ENCODE measurements at regions not wholly inside any gene's neighbourhood (a gene's known extent, or its start where the extent isn't known, plus 50 kb on each side); places are given as distances from the start of the nearest gene placed in this dataset.

- Histone ChIP-seq H3K4me1 (ENCODE audit: control insufficient read depth in 2 of 2, insufficient read depth in 1 of 2, low read depth in 1 of 2, low read length in 2 of 2) (peaks cover 10 to 11% of the 10 kb centered on the region in 2 donors), H3K9ac (ENCODE audit: low read depth, low read length, poor library complexity) (no peak overlapping the region), H2BK12ac (ENCODE audit: low read length) (no peak overlapping the region), H2BK5ac (ENCODE audit: low read length) (no peak overlapping the region), H3K18ac (ENCODE audit: low read length) (no peak overlapping the region), H3K27me3 (ENCODE audit: control insufficient read depth in 3 of 3, insufficient read depth in 3 of 3, low read depth in 1 of 3, low read length in 3 of 3) (no peaks in the 10 kb centered on the region), H2BK120ac (ENCODE audit: low read depth, low read length) (no peak overlapping the region), H2AK5ac (ENCODE audit: low read depth, low read length) (no peak overlapping the region), H3K4me2 (ENCODE audit: insufficient read depth, low read length, poor library complexity, severe bottlenecking) (no peak overlapping the region), H3K14ac (ENCODE audit: low read length) (no peak overlapping the region), H3K9me3 (replicated peaks in 1 of 2; ENCODE audit: control insufficient read depth in 2 of 2, insufficient read depth in 1 of 2, low read depth in 1 of 2, low read length in 2 of 2) (no peaks in the 10 kb centered on the region), H4K8ac (ENCODE audit: low read depth, low read length) (no peak overlapping the region), H3K4ac (ENCODE audit: low read length) (no peak overlapping the region), H2AFZ (ENCODE audit: low read length) (no peak overlapping the region), H4K91ac (ENCODE audit: low read depth, low read length, poor library complexity) (no peak overlapping the region), H3K36me3 (replicated peaks in 1 of 2; ENCODE audit: control insufficient read depth in 2 of 2, insufficient read depth in 2 of 2, low read length in 2 of 2) (no peaks in the 10 kb centered on the region), H3K27ac (replicated peaks; ENCODE audit: low read length) (peak overlapping the region; percentile 87), H3K23ac (ENCODE audit: low read depth, low read length, poor library complexity) (no peak overlapping the region), H2BK15ac (ENCODE audit: low read length) (no peak overlapping the region), H3K4me3 (ENCODE audit: low read length in 2 of 2) (no peak overlapping the region), H3K79me1 (ENCODE audit: low read depth, low read length) (no peaks in the 10 kb centered on the region)
- DNase-seq (ENCODE audit: low spot score), result peak; percentile 72
- WGBS, 2 donors (ENCODE audit: extremely low coverage in 2 of 2, insufficient read length in 2 of 2, insufficient replicate concordance in 1 of 2), result no CpG with 5 or more reads among the region's 7 CpGs
Observed at GRCh38 chr15:24858737-24859601, 95.8 kb upstream of the SNRPN start.

DNA sequence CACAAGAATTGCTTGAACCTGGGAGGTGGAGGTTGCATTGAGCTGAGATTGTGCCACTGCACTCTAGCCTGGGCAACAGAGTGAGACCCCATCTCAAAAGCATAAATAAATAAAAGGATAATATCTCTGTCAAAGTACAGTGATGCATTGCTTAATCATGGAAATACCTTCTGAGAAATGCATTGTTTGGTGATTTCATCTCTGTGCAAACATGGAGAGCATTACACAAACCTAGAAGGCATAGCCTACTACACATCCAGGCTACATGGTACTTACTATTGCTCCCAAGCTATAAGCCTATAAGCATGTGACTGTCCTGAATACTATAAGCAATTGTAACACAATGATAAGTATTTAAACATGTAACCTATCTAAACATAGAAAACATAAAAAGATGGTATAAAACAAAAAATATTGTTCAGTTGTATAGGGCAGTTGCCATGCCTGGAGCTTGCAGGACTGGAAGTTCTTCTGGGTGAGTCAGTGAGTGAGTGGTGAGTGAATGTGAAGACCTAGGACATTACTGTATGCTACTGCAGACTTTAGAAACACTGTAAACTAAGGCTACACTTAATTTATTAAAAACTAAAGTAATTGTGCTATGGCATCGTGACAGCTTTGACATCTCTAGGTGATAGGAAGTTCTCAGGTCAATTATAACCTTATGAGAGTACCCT is 93.6 kb upstream of the SNRPN start:
- Histone ChIP-seq H3K36me3 (replicated peaks in 1 of 2; ENCODE audit: control insufficient read depth in 2 of 2, insufficient read depth in 2 of 2, low read length in 2 of 2) (no peaks in the 10 kb centered on the region), H3K23ac (ENCODE audit: low read depth, low read length, poor library complexity) (no peak overlapping the region), H2BK120ac (ENCODE audit: low read depth, low read length) (no peak overlapping the region), H3K9me3 (replicated peaks in 1 of 2; ENCODE audit: control insufficient read depth in 2 of 2, insufficient read depth in 1 of 2, low read depth in 1 of 2, low read length in 2 of 2) (no peaks in the 10 kb centered on the region), H4K91ac (ENCODE audit: low read depth, low read length, poor library complexity) (no peak overlapping the region), H3K18ac (ENCODE audit: low read length) (no peak overlapping the region), H3K27me3 (ENCODE audit: control insufficient read depth in 3 of 3, insufficient read depth in 3 of 3, low read depth in 1 of 3, low read length in 3 of 3) (no peaks in the 10 kb centered on the region), H2AFZ (ENCODE audit: low read length) (no peak overlapping the region), H2AK5ac (ENCODE audit: low read depth, low read length) (no peak overlapping the region), H2BK15ac (ENCODE audit: low read length) (no peak overlapping the region), H3K9ac (ENCODE audit: low read depth, low read length, poor library complexity) (no peak overlapping the region), H3K4me1 (ENCODE audit: control insufficient read depth in 2 of 2, insufficient read depth in 1 of 2, low read depth in 1 of 2, low read length in 2 of 2) (peaks cover 10 to 11% of the 10 kb centered on the region in 2 donors), H3K79me1 (ENCODE audit: low read depth, low read length) (peaks cover 3% of the 10 kb centered on the region), H2BK5ac (ENCODE audit: low read length) (no peak overlapping the region), H3K14ac (ENCODE audit: low read length) (no peak overlapping the region), H3K4ac (ENCODE audit: low read length) (no peak overlapping the region), H3K4me2 (ENCODE audit: insufficient read depth, low read length, poor library complexity, severe bottlenecking) (no peak overlapping the region), H2BK12ac (ENCODE audit: low read length) (no peak overlapping the region), H4K8ac (ENCODE audit: low read depth, low read length) (no peak overlapping the region), H3K4me3 (ENCODE audit: low read length in 2 of 2) (no peak overlapping the region), H3K27ac (replicated peaks; ENCODE audit: low read length) (no peak overlapping the region)
- WGBS, 2 donors (ENCODE audit: extremely low coverage in 2 of 2, insufficient read length in 2 of 2, insufficient replicate concordance in 1 of 2), result no CpG with 5 or more reads among the region's 1 CpG
- no peak for DNase-seq (ENCODE audit: low spot score)

- WGBS, 2 donors (ENCODE audit: extremely low coverage in 2 of 2, insufficient read length in 2 of 2, insufficient replicate concordance in 1 of 2), result no CpG with 5 or more reads among the region's 6 CpGs
- peak overlapping the region in 1 of 2 donors; percentile 69 for H3K4me3 ChIP-seq (ENCODE audit: low read length in 2 of 2)
- no peak overlapping the region for H3K4me2 ChIP-seq (ENCODE audit: insufficient read depth, low read length, poor library complexity, severe bottlenecking)
- H2AFZ ChIP-seq (ENCODE audit: low read length), result peak overlapping the region; percentile 43
- no peak overlapping the region for H2BK12ac ChIP-seq (ENCODE audit: low read length)
- no peaks in the 10 kb centered on the region for H3K36me3 ChIP-seq (replicated peaks in 1 of 2; ENCODE audit: control insufficient read depth in 2 of 2, insufficient read depth in 2 of 2, low read length in 2 of 2)
- no peaks in the 10 kb centered on the region for H3K9me3 ChIP-seq (replicated peaks in 1 of 2; ENCODE audit: control insufficient read depth in 2 of 2, insufficient read depth in 1 of 2, low read depth in 1 of 2, low read length in 2 of 2)
- no peaks in the 10 kb centered on the region for H3K27me3 ChIP-seq (ENCODE audit: control insufficient read depth in 3 of 3, insufficient read depth in 3 of 3, low read depth in 1 of 3, low read length in 3 of 3)
- H2BK5ac ChIP-seq (ENCODE audit: low read length), result no peak overlapping the region
- DNase-seq (ENCODE audit: low spot score), result no peak
- H4K8ac ChIP-seq (ENCODE audit: low read depth, low read length), result no peak overlapping the region
- no peak overlapping the region for H2BK15ac ChIP-seq (ENCODE audit: low read length)
- H3K27ac ChIP-seq (replicated peaks; ENCODE audit: low read length), result peak overlapping the region; percentile 51
- H2BK120ac ChIP-seq (ENCODE audit: low read depth, low read length), result no peak overlapping the region
- H3K4me1 ChIP-seq (ENCODE audit: control insufficient read depth in 2 of 2, insufficient read depth in 1 of 2, low read depth in 1 of 2, low read length in 2 of 2), result peaks cover 10 to 11% of the 10 kb centered on the region in 2 donors
- H3K9ac ChIP-seq (ENCODE audit: low read depth, low read length, poor library complexity), result no peak overlapping the region
- H3K23ac ChIP-seq (ENCODE audit: low read depth, low read length, poor library complexity), result no peak overlapping the region
- peak overlapping the region; percentile 42 for H3K18ac ChIP-seq (ENCODE audit: low read length)
- H4K91ac ChIP-seq (ENCODE audit: low read depth, low read length, poor library complexity), result no peak overlapping the region
- H3K4ac ChIP-seq (ENCODE audit: low read length), result no peak overlapping the region
- no peak overlapping the region for H2AK5ac ChIP-seq (ENCODE audit: low read depth, low read length)
- H3K14ac ChIP-seq (ENCODE audit: low read length), result no peak overlapping the region
- peaks cover 3% of the 10 kb centered on the region for H3K79me1 ChIP-seq (ENCODE audit: low read depth, low read length)
Observed at GRCh38 chr15:24862726-24863521, 91.9 kb upstream of the SNRPN start.
